ENCODE measurements at regions not wholly inside any gene's neighbourhood (a gene's known extent, or its start where the extent isn't known, plus 50 kb on each side); places are given as distances from the start of the nearest gene placed in this dataset.

- Histone ChIP-seq H4K20me1 (ENCODE audit: control insufficient read depth, insufficient read depth, low read length, poor library complexity, severe bottlenecking) (no peaks in the 10 kb centered on the region), H3K9ac (ENCODE audit: low read length) (no peak overlapping the region), H3K36me3 (replicated peaks in 1 of 2; ENCODE audit: control extremely low read depth in 1 of 2, control insufficient read depth in 1 of 2, extremely low read depth in 1 of 2, insufficient read depth in 2 of 2, low read length in 1 of 2) (no peaks in the 10 kb centered on the region), H3K79me2 (ENCODE audit: control insufficient read depth, insufficient read depth, low read length) (no peaks in the 10 kb centered on the region), H3K4me1 (ENCODE audit: control insufficient read depth in 2 of 2, insufficient read depth in 2 of 2, low read length in 2 of 2) (peaks cover 0 to 4% of the 10 kb centered on the region in 2 donors), H3K4me3 (ENCODE audit: control extremely low read depth in 1 of 5, extremely low read depth in 1 of 5, insufficient read depth in 1 of 5, low read depth in 2 of 5, low read length in 4 of 5) (no peak overlapping the region), H2AFZ (ENCODE audit: insufficient read depth, low read depth, low read length, poor library complexity, severe bottlenecking) (no peak overlapping the region), H3K27ac (ENCODE audit: low read length in 2 of 2) (no peak overlapping the region), H3K27me3 (replicated peaks in 1 of 4; ENCODE audit: control extremely low read depth in 1 of 4, control insufficient read depth in 3 of 4, insufficient read depth in 4 of 4, low read length in 3 of 4) (no peaks in the 10 kb centered on the region), H3K4me2 (replicated peaks; ENCODE audit: low read depth, low read length, poor library complexity, severe bottlenecking) (no peak overlapping the region), H3K9me3 (ENCODE audit: control extremely low read depth in 1 of 3, control insufficient read depth in 2 of 3, insufficient read depth in 1 of 3, low read length in 2 of 3) (peaks cover 0 to 4% (median 0%) of the 10 kb centered on the region in 3 donors)
- WGBS (ENCODE audit: insufficient coverage), result no CpG with 5 or more reads among the region's 1 CpG
- Mint-ChIP-seq H3K9me3 (ENCODE audit: insufficient read depth) (no peaks in the 10 kb centered on the region), H3K4me1 (peaks cover 5% of the 10 kb centered on the region), H3K27ac (no peak overlapping the region), H3K4me3 (no peak overlapping the region), H3K27me3 (no peaks in the 10 kb centered on the region)
- TF ChIP-seq EZH2 (IDR thresholded peaks at IDR 0.05; ENCODE audit: borderline replicate concordance, insufficient read depth, low read depth, low read length, poor library complexity, severe bottlenecking) (no peak), CTCF (IDR thresholded peaks at IDR 0.05) (no peak)
- DNase-seq, result no peak
- ATAC-seq (ENCODE audit: low read depth), result no peak
- intact Hi-C loops (cut with micrococcal nuclease), result no loop called here
- POLR2A ChIA-PET, result no interaction called here
- CTCF ChIA-PET, result interaction anchor here (0.6 to 1.4 kb wide), 2 partner anchors 279 to 360 kb away, joined by 4 read pairs; no protein-coding TSS in a partner anchor
These were observed 70.8 kb upstream of the SYPL1 start for GRCh38 chr7:106182904-106183303.

- H3K9me3 ChIP-seq (ENCODE audit: control extremely low read depth in 1 of 3, control insufficient read depth in 2 of 3, insufficient read depth in 1 of 3, low read length in 2 of 3), result peaks cover 0 to 4% (median 0%) of the 10 kb centered on the region in 3 donors
- no peak overlapping the region for H3K4me3 ChIP-seq (ENCODE audit: control extremely low read depth in 1 of 5, extremely low read depth in 1 of 5, insufficient read depth in 1 of 5, low read depth in 2 of 5, low read length in 4 of 5)
- intact Hi-C loops (cut with micrococcal nuclease), result no loop called here
- Mint-ChIP-seq H3K4me3 (no peak overlapping the region), H3K9me3 (ENCODE audit: insufficient read depth) (no peaks in the 10 kb centered on the region), H3K27ac (no peak overlapping the region), H3K27me3 (no peaks in the 10 kb centered on the region), H3K4me1 (peaks cover 9% of the 10 kb centered on the region)
- H3K36me3 ChIP-seq (replicated peaks in 1 of 2; ENCODE audit: control extremely low read depth in 1 of 2, control insufficient read depth in 1 of 2, extremely low read depth in 1 of 2, insufficient read depth in 2 of 2, low read length in 1 of 2), result no peaks in the 10 kb centered on the region
- CTCF ChIA-PET, result no interaction called here
- peaks cover under 1 to 8% of the 10 kb centered on the region in 2 donors for H3K4me1 ChIP-seq (ENCODE audit: control insufficient read depth in 2 of 2, insufficient read depth in 2 of 2, low read length in 2 of 2)
- no CpG with 5 or more reads among the region's 4 CpGs for WGBS (ENCODE audit: insufficient coverage)
- TF ChIP-seq EZH2 (IDR thresholded peaks at IDR 0.05; ENCODE audit: borderline replicate concordance, insufficient read depth, low read depth, low read length, poor library complexity, severe bottlenecking), result no peak
- TF ChIP-seq CTCF (IDR thresholded peaks at IDR 0.05), result no peak
- POLR2A ChIA-PET, result no interaction called here
- DNase-seq (no peak), ATAC-seq (ENCODE audit: low read depth) (no peak)
- H3K27ac ChIP-seq (ENCODE audit: low read length in 2 of 2), result no peak overlapping the region
- H3K4me2 ChIP-seq (replicated peaks; ENCODE audit: low read depth, low read length, poor library complexity, severe bottlenecking), result no peak overlapping the region
- no peaks in the 10 kb centered on the region for H3K27me3 ChIP-seq (replicated peaks in 1 of 4; ENCODE audit: control extremely low read depth in 1 of 4, control insufficient read depth in 3 of 4, insufficient read depth in 4 of 4, low read length in 3 of 4)
- no peaks in the 10 kb centered on the region for H3K79me2 ChIP-seq (ENCODE audit: control insufficient read depth, insufficient read depth, low read length)
- H4K20me1 ChIP-seq (ENCODE audit: control insufficient read depth, insufficient read depth, low read length, poor library complexity, severe bottlenecking), result no peaks in the 10 kb centered on the region
- no peak overlapping the region for H3K9ac ChIP-seq (ENCODE audit: low read length)
- no peak overlapping the region for H2AFZ ChIP-seq (ENCODE audit: insufficient read depth, low read depth, low read length, poor library complexity, severe bottlenecking)
These were observed 69.7 kb upstream of the SYPL1 start for GRCh38 chr7:106181658-106182265.

All from B cell (primary cell).